ENCODE measurements at regions not wholly inside any gene's neighbourhood (a gene's known extent, or its start where the extent isn't known, plus 50 kb on each side); places are given as distances from the start of the nearest gene placed in this dataset.
"Not testable (repeated sequence)": the region's sequence is repeated elsewhere in the genome, so short reads cannot be mapped to it uniquely, and the experiment has no call there.

DNA sequence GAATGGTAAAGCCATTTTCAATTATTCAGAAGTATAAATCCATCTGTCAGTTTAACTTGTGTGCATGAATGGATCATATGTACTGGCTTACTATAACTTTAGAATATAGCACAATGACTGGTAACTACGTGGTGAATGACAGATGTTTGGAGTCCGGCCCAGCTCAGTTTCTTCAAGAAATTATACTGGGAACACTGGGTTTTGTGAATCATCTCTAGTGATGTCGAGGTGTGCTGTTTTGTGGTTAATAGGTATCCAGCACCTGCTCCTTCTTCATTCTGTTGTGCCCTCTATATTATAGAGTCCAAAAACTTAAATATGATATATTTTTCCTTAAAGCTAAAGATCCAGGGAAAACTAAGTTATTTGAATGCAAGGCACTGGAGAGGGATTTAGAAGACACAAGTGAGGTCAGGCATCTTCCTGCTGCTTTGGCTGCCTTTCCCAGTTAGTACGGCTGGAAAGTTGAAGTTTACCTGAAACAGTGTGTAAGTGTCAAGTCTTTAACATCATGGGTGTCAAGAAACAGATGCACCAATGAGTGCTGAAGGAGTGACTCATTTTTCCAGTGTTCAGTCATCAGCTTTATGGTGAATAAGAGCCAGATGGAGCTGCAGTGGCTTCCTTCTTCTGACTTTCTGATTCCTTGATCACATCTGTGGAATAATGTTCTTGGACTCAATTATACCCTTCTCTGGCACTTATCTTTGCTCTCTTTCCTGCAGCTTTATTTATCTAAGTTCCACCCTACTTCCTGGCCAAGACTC, 1079.5 kb upstream of the CELF4 start:
- H3K4me2 ChIP-seq: no peak overlapping the region
- no peak for DNase-seq (ENCODE audit: low spot score)
- H3K27me3 ChIP-seq: no peaks in the 10 kb centered on the region
- H2AFZ ChIP-seq (replicated peaks): no peak overlapping the region
- no peak overlapping the region for H3K27ac ChIP-seq
- no peaks in the 10 kb centered on the region for H3F3A ChIP-seq (ENCODE audit: low read depth)
- no peaks in the 10 kb centered on the region for H3K79me2 ChIP-seq (ENCODE audit: low read depth)
- no peaks in the 10 kb centered on the region for H3K4me1 ChIP-seq
- H3K27me3 Mint-ChIP-seq (ENCODE audit: insufficient read depth, low read depth): peaks cover 2% of the 10 kb centered on the region
- H3K36me3 ChIP-seq: no peaks in the 10 kb centered on the region
- H3K9ac ChIP-seq: no peak overlapping the region
- TF ChIP-seq EZH2phosphoT487 (IDR thresholded peaks at IDR 0.05) (no peak), EZH2 (IDR thresholded peaks at IDR 0.05) (no peak)
- TF ChIP-seq, protein P1, sequence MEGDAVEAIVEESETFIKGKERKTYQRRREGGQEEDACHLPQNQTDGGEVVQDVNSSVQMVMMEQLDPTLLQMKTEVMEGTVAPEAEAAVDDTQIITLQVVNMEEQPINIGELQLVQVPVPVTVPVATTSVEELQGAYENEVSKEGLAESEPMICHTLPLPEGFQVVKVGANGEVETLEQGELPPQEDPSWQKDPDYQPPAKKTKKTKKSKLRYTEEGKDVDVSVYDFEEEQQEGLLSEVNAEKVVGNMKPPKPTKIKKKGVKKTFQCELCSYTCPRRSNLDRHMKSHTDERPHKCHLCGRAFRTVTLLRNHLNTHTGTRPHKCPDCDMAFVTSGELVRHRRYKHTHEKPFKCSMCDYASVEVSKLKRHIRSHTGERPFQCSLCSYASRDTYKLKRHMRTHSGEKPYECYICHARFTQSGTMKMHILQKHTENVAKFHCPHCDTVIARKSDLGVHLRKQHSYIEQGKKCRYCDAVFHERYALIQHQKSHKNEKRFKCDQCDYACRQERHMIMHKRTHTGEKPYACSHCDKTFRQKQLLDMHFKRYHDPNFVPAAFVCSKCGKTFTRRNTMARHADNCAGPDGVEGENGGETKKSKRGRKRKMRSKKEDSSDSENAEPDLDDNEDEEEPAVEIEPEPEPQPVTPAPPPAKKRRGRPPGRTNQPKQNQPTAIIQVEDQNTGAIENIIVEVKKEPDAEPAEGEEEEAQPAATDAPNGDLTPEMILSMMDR (IDR thresholded peaks at IDR 0.05): no peak
- H3K4me3 ChIP-seq: no peak overlapping the region
- H3K36me3 Mint-ChIP-seq: no peaks in the 10 kb centered on the region
- no peaks in the 10 kb centered on the region for H3K4me1 Mint-ChIP-seq
- no peaks in the 10 kb centered on the region for H3K9me3 ChIP-seq (ENCODE audit: low read depth)
- H4K20me1 ChIP-seq (ENCODE audit: low read depth): no peaks in the 10 kb centered on the region
- H3K9me3 Mint-ChIP-seq: peaks cover 3% of the 10 kb centered on the region
- H3K4me3 Mint-ChIP-seq: no peak overlapping the region
- H3K27ac Mint-ChIP-seq: no peak overlapping the region

- Histone ChIP-seq H2AFZ (replicated peaks) (no peak overlapping the region), H3F3A (ENCODE audit: low read depth) (no peaks in the 10 kb centered on the region), H3K4me2 (no peak overlapping the region), H3K9me3 (ENCODE audit: low read depth) (no peaks in the 10 kb centered on the region), H4K20me1 (ENCODE audit: low read depth) (no peaks in the 10 kb centered on the region), H3K27me3 (no peaks in the 10 kb centered on the region), H3K4me3 (no peak overlapping the region), H3K9ac (no peak overlapping the region), H3K36me3 (no peaks in the 10 kb centered on the region), H3K27ac (no peak overlapping the region), H3K79me2 (ENCODE audit: low read depth) (no peaks in the 10 kb centered on the region), H3K4me1 (no peaks in the 10 kb centered on the region)
- Mint-ChIP-seq H3K27ac (no peak overlapping the region), H3K36me3 (no peaks in the 10 kb centered on the region), H3K9me3 (peaks cover 18% of the 10 kb centered on the region), H3K4me1 (no peaks in the 10 kb centered on the region), H3K27me3 (ENCODE audit: insufficient read depth, low read depth) (peaks cover 5% of the 10 kb centered on the region), H3K4me3 (no peak overlapping the region)
- TF ChIP-seq, protein P1 (IDR thresholded peaks at IDR 0.05): no peak
- TF ChIP-seq EZH2phosphoT487 (IDR thresholded peaks at IDR 0.05) (no peak), EZH2 (IDR thresholded peaks at IDR 0.05) (no peak)
- no peak for DNase-seq (ENCODE audit: low spot score)
Measured at GRCh38 chr18:38642711-38643110, 1077.1 kb upstream of the CELF4 start.

GRCh38 chr18:38639700-38640099, 1074.1 kb upstream of the CELF4 start:
- H3K27ac ChIP-seq; H3K36me3 ChIP-seq; H3K79me2 ChIP-seq (ENCODE audit: low read depth); H3K4me1 ChIP-seq; H3K27me3 Mint-ChIP-seq (ENCODE audit: insufficient read depth, low read depth); DNase-seq (ENCODE audit: low spot score); H3K4me2 ChIP-seq; H3K4me1 Mint-ChIP-seq; H2AFZ ChIP-seq (replicated peaks); H3K27ac Mint-ChIP-seq; H3K27me3 ChIP-seq; H3F3A ChIP-seq (ENCODE audit: low read depth); H4K20me1 ChIP-seq (ENCODE audit: low read depth); H3K36me3 Mint-ChIP-seq; H3K9me3 ChIP-seq (ENCODE audit: low read depth); H3K4me3 Mint-ChIP-seq; H3K9ac ChIP-seq; H3K4me3 ChIP-seq: not testable (repeated sequence)
- peaks cover 18% of the 10 kb centered on the region for H3K9me3 Mint-ChIP-seq

GRCh38 chr18:38635709-38636430, 1070.3 kb upstream of the CELF4 start:
- no peak overlapping the region for H3K27ac ChIP-seq
- H3K9ac ChIP-seq: no peak overlapping the region
- H3K9me3 Mint-ChIP-seq: peaks cover 18% of the 10 kb centered on the region
- H3K4me2 ChIP-seq: no peak overlapping the region
- H3K4me3 Mint-ChIP-seq: no peak overlapping the region
- no peak overlapping the region for H3K27ac Mint-ChIP-seq
- no peak for DNase-seq (ENCODE audit: low spot score)
- H3K36me3 Mint-ChIP-seq: no peaks in the 10 kb centered on the region
- no peak overlapping the region for H2AFZ ChIP-seq (replicated peaks)
- peaks cover 2% of the 10 kb centered on the region for H3K27me3 Mint-ChIP-seq (ENCODE audit: insufficient read depth, low read depth)
- no peaks in the 10 kb centered on the region for H4K20me1 ChIP-seq (ENCODE audit: low read depth)
- H3K9me3 ChIP-seq (ENCODE audit: low read depth): no peaks in the 10 kb centered on the region
- H3K4me1 ChIP-seq: no peaks in the 10 kb centered on the region
- H3K4me3 ChIP-seq: no peak overlapping the region
- no peaks in the 10 kb centered on the region for H3F3A ChIP-seq (ENCODE audit: low read depth)
- H3K27me3 ChIP-seq: no peaks in the 10 kb centered on the region
- no peaks in the 10 kb centered on the region for H3K36me3 ChIP-seq
- H3K4me1 Mint-ChIP-seq: no peaks in the 10 kb centered on the region
- no peaks in the 10 kb centered on the region for H3K79me2 ChIP-seq (ENCODE audit: low read depth)
- TF ChIP-seq, protein P1 (IDR thresholded peaks at IDR 0.05): no peak
- TF ChIP-seq EZH2 (IDR thresholded peaks at IDR 0.05): no peak
- TF ChIP-seq EZH2phosphoT487 (IDR thresholded peaks at IDR 0.05): no peak
